Endothelial cell of umbilical vein (primary cell): ENCODE measurements at regions not wholly inside any gene's neighbourhood (a gene's known extent, or its start where the extent isn't known, plus 50 kb on each side); places are given as distances from the start of the nearest gene placed in this dataset.

ENCODE experiments used
- BruUV-seq: library from RNA; stranded (reverse); fragments of 400-500 nt; replicated peaks from 2 replicates; lab custom pipeline; 2021; lab: Mats Ljungman, UMichigan
- CTCF ChIA-PET: fragments of 300-600, 350-600 bp; sonication (Branson Sonifier 250); formaldehyde crosslinking; loops from one replicate; lab custom pipeline; 2021; ENCODE audit warnings: antibody characterized with exemption, inconsistent platforms; lab: Charles Lee
- POLR2A ChIA-PET: fragments of 300-600, 350-600 bp; sonication (Branson Sonifier 250); formaldehyde crosslinking; loops from one replicate; lab custom pipeline; 2021; ENCODE audit warnings: antibody characterized with exemption, inconsistent platforms; lab: Charles Lee
- DNase-seq: peaks from one replicate; pipeline ENCODE4 v3.0.0-alpha.2; 2011; ENCODE audit warnings: low read depth, low spot score
- FAIRE-seq: peaks from 2 replicates; lab custom pipeline; 2011; peaks lifted over from hg19 to GRCh38; lab: Jason Lieb, UNC
- H2AFZ ChIP-seq: 2 replicates; pipeline ENCODE4 v1.6.0; 2012; ENCODE audit warnings: low read depth, low read length, control low read depth, inconsistent platforms
- H3K27ac ChIP-seq: 2 replicates; pipeline ENCODE4 v1.5.1; 2011; ENCODE audit warnings: low read depth, mild to moderate bottlenecking, control low read depth, low read length, moderate library complexity; ENCODE audit not compliant: insufficient read depth
- H3K27me3 ChIP-seq, 2 experiments: 2 replicates each; pipeline versions ENCODE4 v1.6.0 to v1.6.1; 2011; ENCODE audit warnings: low read length in 2 of 2, mixed read lengths in 1 of 2; ENCODE audit not compliant: control insufficient read depth in 2 of 2, insufficient read depth in 2 of 2
- H3K36me3 ChIP-seq, 2 experiments: 2 replicates in 1 of 2; 3 replicates in 1 of 2; pipeline ENCODE4 v1.5.1; 2011; ENCODE audit warnings: low read length in 2 of 2, mild to moderate bottlenecking in 1 of 2, moderate library complexity in 1 of 2; ENCODE audit not compliant: control insufficient read depth in 2 of 2, insufficient read depth in 2 of 2; ENCODE audit errors: extremely low read depth in 1 of 2
- H3K4me1 ChIP-seq: 3 replicates; pipeline ENCODE4 v1.5.1; 2011; ENCODE audit warnings: mild to moderate bottlenecking, low read length; ENCODE audit not compliant: control insufficient read depth, insufficient read depth; ENCODE audit errors: extremely low read depth
- H3K4me2 ChIP-seq: 2 replicates; pipeline ENCODE4 v1.6.1; 2011; ENCODE audit warnings: low read length, control low read depth, mixed read lengths; ENCODE audit not compliant: insufficient read depth
- H3K4me3 ChIP-seq, 3 experiments: fragments of 200-600 bp in 1 of 3; sonication (generic), shearing (Covaris generic) in 1 of 3; replicated peaks in 1 of 3; 2 replicates each; pipeline ENCODE4 v1.5.1; 2011 to 2016; ENCODE audit warnings: control low read depth in 3 of 3, low read length in 3 of 3, mild to moderate bottlenecking in 2 of 3, inconsistent platforms in 1 of 3, low read depth in 1 of 3, moderate library complexity in 1 of 3; ENCODE audit not compliant: insufficient read depth in 1 of 3
- H3K79me2 ChIP-seq: 2 replicates; pipeline ENCODE4 v1.6.0; 2012; ENCODE audit warnings: low read length, inconsistent platforms; ENCODE audit not compliant: control insufficient read depth, insufficient read depth
- H3K9ac ChIP-seq: replicated peaks from 2 replicates; pipeline ENCODE3; 2011; ENCODE audit warnings: low read length, control low read depth; ENCODE audit not compliant: insufficient read depth; ENCODE audit errors: extremely low read depth
- H3K9me1 ChIP-seq: replicated peaks from 3 replicates; pipeline ENCODE4 v1.6.0; 2011; ENCODE audit warnings: mild to moderate bottlenecking, low read length; ENCODE audit not compliant: control insufficient read depth, insufficient read depth; ENCODE audit errors: extremely low read depth
- H3K9me3 ChIP-seq: replicated peaks from 2 replicates; pipeline ENCODE4 v1.5.1; 2012; ENCODE audit warnings: low read length, inconsistent platforms; ENCODE audit not compliant: control insufficient read depth, insufficient read depth
- H4K20me1 ChIP-seq: replicated peaks from 2 replicates; pipeline ENCODE3; 2011; ENCODE audit warnings: mild to moderate bottlenecking, low read length; ENCODE audit not compliant: control insufficient read depth, insufficient read depth; ENCODE audit errors: extremely low read depth
- CTCF ChIP-seq, 2 donors: IDR thresholded peaks; 1 replicate in 1 of 2; 2 replicates in 1 of 2; pipeline ENCODE4 v1.5.1; 2011; ENCODE audit warnings: low read length in 2 of 2, mild to moderate bottlenecking in 2 of 2, moderate library complexity in 2 of 2, control low read depth in 1 of 2, inconsistent platforms in 1 of 2, low read depth in 1 of 2; ENCODE audit not compliant: insufficient read depth in 1 of 2; ENCODE audit errors: extremely low read depth in 1 of 2
- EZH2 ChIP-seq: IDR thresholded peaks from 2 replicates; pipeline ENCODE4 v1.6.1; 2012; ENCODE audit warnings: borderline replicate concordance, low read depth, mild to moderate bottlenecking, moderate library complexity, low read length, inconsistent platforms; ENCODE audit not compliant: severe bottlenecking
- FOS ChIP-seq: IDR thresholded peaks from 2 replicates; pipeline ENCODE4 v1.6.1; 2011; ENCODE audit warnings: mild to moderate bottlenecking, low read length, moderate library complexity, borderline replicate concordance; ENCODE audit not compliant: insufficient read depth
- GATA2 ChIP-seq: IDR thresholded peaks from 2 replicates; pipeline ENCODE4 v1.7.0; 2011; ENCODE audit warnings: low read depth, mild to moderate bottlenecking, moderate library complexity, mixed read lengths, low read length; ENCODE audit not compliant: insufficient read length, insufficient read depth
- JUN ChIP-seq: IDR thresholded peaks from 2 replicates; pipeline ENCODE4 v1.6.1; 2011; ENCODE audit warnings: borderline replicate concordance, low read depth; ENCODE audit not compliant: insufficient read length, insufficient read depth
- MAX ChIP-seq: IDR thresholded peaks from 2 replicates; pipeline ENCODE4 v1.6.1; 2011; ENCODE audit not compliant: insufficient read depth, insufficient read length
- MYC ChIP-seq: IDR thresholded peaks from one replicate; pipeline ENCODE4 v1.6.1; 2011; ENCODE audit warnings: mild to moderate bottlenecking, low read depth, low read length
- POLR2A ChIP-seq: IDR thresholded peaks from 2 replicates; pipeline ENCODE4 v1.6.1; 2012; ENCODE audit warnings: low read depth, mild to moderate bottlenecking, control low read depth, low read length
- POLR2AphosphoS5 ChIP-seq: IDR thresholded peaks from 2 replicates; pipeline ENCODE4 v1.6.1; 2012; ENCODE audit warnings: low read depth, mild to moderate bottlenecking, control low read depth, low read length, moderate library complexity; ENCODE audit not compliant: insufficient read depth
- dilution Hi-C: fragments of 300-500 bp; cut with MboI; formaldehyde crosslinking; loops from one replicate; pipeline ENCODE4 v1.15.0; 2019; ENCODE audit warnings: low sequenced_read_pairs; ENCODE audit not compliant: extremely low pct_ligation_motif_present
- intact Hi-C: fragments of 100-400 bp; cut with micrococcal nuclease; formaldehyde crosslinking; loops from one replicate; pipeline ENCODE4 v1.10.0; 2022

GRCh38 chr5:98144116-98144515 lies 629.3 kb upstream of the RGMB start:
- H4K20me1 ChIP-seq, result no peaks in the 10 kb centered on the region
- ChIA-PET CTCF (no interaction called here), POLR2A (no interaction called here)
- FAIRE-seq, result no peak
- H3K4me2 ChIP-seq, result no peak overlapping the region
- no peak for DNase-seq
- H3K79me2 ChIP-seq, result no peaks in the 10 kb centered on the region
- BruUV-seq, result no TSS peak
- no peaks in the 10 kb centered on the region for H3K4me1 ChIP-seq
- no peak overlapping the region for H3K9ac ChIP-seq
- no peak for TF ChIP-seq MYC
- no peak for TF ChIP-seq EZH2
- no peak for TF ChIP-seq POLR2A
- TF ChIP-seq JUN, result no peak
- no peak for TF ChIP-seq POLR2AphosphoS5
- TF ChIP-seq GATA2, result no peak
- TF ChIP-seq FOS, result no peak
- no peak for TF ChIP-seq MAX
- no peak for TF ChIP-seq CTCF (IDR thresholded peaks at IDR 0.05; ENCODE audit: extremely low read depth in 1 of 2, insufficient read depth in 1 of 2, low read depth in 1 of 2, low read length in 2 of 2)
- no peak overlapping the region for H3K4me3 ChIP-seq
- H3K9me1 ChIP-seq, result no peaks in the 10 kb centered on the region
- dilution Hi-C loops, result no loop called here
- no peaks in the 10 kb centered on the region for H3K36me3 ChIP-seq
- intact Hi-C loops, result no loop called here
- no peaks in the 10 kb centered on the region for H3K9me3 ChIP-seq
- no peak overlapping the region for H3K27ac ChIP-seq
- no peaks in the 10 kb centered on the region for H3K27me3 ChIP-seq
- H2AFZ ChIP-seq, result no peak overlapping the region
